Fibroblast of lung (primary cell): ENCODE measurements at regions not wholly inside any gene's neighbourhood (a gene's known extent, or its start where the extent isn't known, plus 50 kb on each side); places are given as distances from the start of the nearest gene placed in this dataset.

Experiments
- EZH2 ChIP-seq: IDR thresholded peaks from 2 replicates; pipeline ENCODE4 v1.5.1; 2012; ENCODE audit warnings: low read length, control low read depth, mild to moderate bottlenecking; ENCODE audit errors: missing control alignments
- TF ChIP-seq, protein P1 (sequence below), 2 donors: IDR thresholded peaks in 1 of 2; conservative IDR thresholded peaks in 1 of 2; 1 replicate in 1 of 2; 2 replicates in 1 of 2; pipeline ENCODE4 v1.5.1; 2011 to 2012; ENCODE audit warnings: low read length in 2 of 2, control low read depth in 1 of 2, inconsistent platforms in 1 of 2, low read depth in 1 of 2, mild to moderate bottlenecking in 1 of 2

DNA sequence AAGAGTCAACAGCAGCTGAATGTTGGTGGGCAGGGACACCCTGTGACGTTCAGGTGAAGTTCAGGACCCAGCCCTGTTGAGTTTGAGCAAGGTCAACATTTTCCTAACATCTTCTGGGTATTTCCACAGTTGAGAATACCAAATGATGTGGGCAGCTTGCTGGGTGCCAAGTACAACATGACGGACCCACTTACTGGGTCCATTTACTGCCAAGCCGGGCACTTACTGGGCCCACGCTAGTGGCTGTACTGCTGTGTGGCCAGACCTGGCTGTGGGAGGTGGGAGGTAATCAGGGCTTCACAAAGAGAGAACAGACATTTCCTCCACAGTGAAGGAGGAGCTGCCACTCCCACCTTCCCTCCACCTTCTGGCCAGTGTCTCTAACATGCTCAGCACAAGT is 99.2 kb downstream of the PSMG1 start:
- TF ChIP-seq, protein P1, sequence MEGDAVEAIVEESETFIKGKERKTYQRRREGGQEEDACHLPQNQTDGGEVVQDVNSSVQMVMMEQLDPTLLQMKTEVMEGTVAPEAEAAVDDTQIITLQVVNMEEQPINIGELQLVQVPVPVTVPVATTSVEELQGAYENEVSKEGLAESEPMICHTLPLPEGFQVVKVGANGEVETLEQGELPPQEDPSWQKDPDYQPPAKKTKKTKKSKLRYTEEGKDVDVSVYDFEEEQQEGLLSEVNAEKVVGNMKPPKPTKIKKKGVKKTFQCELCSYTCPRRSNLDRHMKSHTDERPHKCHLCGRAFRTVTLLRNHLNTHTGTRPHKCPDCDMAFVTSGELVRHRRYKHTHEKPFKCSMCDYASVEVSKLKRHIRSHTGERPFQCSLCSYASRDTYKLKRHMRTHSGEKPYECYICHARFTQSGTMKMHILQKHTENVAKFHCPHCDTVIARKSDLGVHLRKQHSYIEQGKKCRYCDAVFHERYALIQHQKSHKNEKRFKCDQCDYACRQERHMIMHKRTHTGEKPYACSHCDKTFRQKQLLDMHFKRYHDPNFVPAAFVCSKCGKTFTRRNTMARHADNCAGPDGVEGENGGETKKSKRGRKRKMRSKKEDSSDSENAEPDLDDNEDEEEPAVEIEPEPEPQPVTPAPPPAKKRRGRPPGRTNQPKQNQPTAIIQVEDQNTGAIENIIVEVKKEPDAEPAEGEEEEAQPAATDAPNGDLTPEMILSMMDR (conservative IDR thresholded peaks at IDR 0.05 in 1 of 2, IDR thresholded peaks at IDR 0.05 in 1 of 2; ENCODE audit: low read depth in 1 of 2, low read length in 2 of 2) = no peak
- no peak for TF ChIP-seq EZH2
